Ovary (tissue), 7 donors: ENCODE measurements at regions not wholly inside any gene's neighbourhood (a gene's known extent, or its start where the extent isn't known, plus 50 kb on each side); places are given as distances from the start of the nearest gene placed in this dataset.

ENCODE experiments used
- DNase-seq, 5 donors: peaks; one replicate each; pipeline ENCODE4 v3.0.0-alpha.2; 2019 to 2020
- H3K27ac ChIP-seq, 2 donors: fragments of 200-600 bp; one replicate each; pipeline versions ENCODE4 v1.5.1 to v1.8.0; 2019 to 2022
- H3K27me3 ChIP-seq: fragments of 200-600 bp; one replicate; pipeline ENCODE4 v1.8.0; 2022
- H3K36me3 ChIP-seq: fragments of 200-600 bp; sonication (generic); one replicate; pipeline ENCODE4 v1.5.1; 2019
- H3K4me1 ChIP-seq: one replicate; pipeline ENCODE4 v1.8.1; 2013; ENCODE audit warnings: mild to moderate bottlenecking, moderate library complexity; ENCODE audit not compliant: insufficient read depth
- H3K4me3 ChIP-seq: fragments of 200-600 bp; sonication (generic); one replicate; pipeline ENCODE4 v1.5.1; 2017
- H3K9me3 ChIP-seq, 2 donors: fragments of 200-600 bp in 1 of 2; sonication (generic) in 1 of 2; one replicate each; pipeline versions ENCODE4 v1.5.1 to v1.8.1; 2013 to 2019; ENCODE audit warnings: mild to moderate bottlenecking in 1 of 2, moderate library complexity in 1 of 2
- EP300 ChIP-seq: sonication (generic); formaldehyde crosslinking; IDR thresholded peaks from one replicate; pipeline ENCODE4 v1.6.1; 2017; ENCODE audit warnings: antibody characterized with exemption
- POLR2A ChIP-seq: fragments of 450-650 bp; IDR thresholded peaks from one replicate; pipeline ENCODE4 v1.6.1; 2017; ENCODE audit warnings: antibody characterized with exemption, mild to moderate bottlenecking, moderate library complexity
- WGBS, 3 donors: extraction: QIAGEN DNeasy Blood & Tissue Kit in 1 of 3; methylation state at CpG; one replicate each; pipeline versions ENCODE4 v1.1.5 to v1.1.7; 2013 to 2017; 5-methylcytosine and 5-hydroxymethylcytosine counted together
- intact Hi-C, 4 donors: fragments of 100-400 bp; cut with DNase I; formaldehyde crosslinking; loops; one replicate each; pipeline versions ENCODE4 v1.11.0 to v1.15.1; 2022 to 2023
- TF ChIP-seq, protein P1 (sequence below), 3 donors: fragments of 450-650 bp in 2 of 3; fragments of 200-600 bp in 1 of 3; IDR thresholded peaks; one replicate each; pipeline versions ENCODE4 v1.5.1 to v1.8.0; 2016 to 2022; ENCODE audit warnings: antibody characterized with exemption in 3 of 3, mild to moderate bottlenecking in 1 of 3
- donor health status: DM: no; HTN: no; CAD: no; lungs with moderate emphysema.
- donor health status: DM: no; HTN: no; CAD: no.
- donor health status: Bipolar disorder and iron deficiency.
- donor health status: DM: no; HTN: no; CAD: no.
- donor health status: DM: yes; HTN: yes; CAD: no.

DNA sequence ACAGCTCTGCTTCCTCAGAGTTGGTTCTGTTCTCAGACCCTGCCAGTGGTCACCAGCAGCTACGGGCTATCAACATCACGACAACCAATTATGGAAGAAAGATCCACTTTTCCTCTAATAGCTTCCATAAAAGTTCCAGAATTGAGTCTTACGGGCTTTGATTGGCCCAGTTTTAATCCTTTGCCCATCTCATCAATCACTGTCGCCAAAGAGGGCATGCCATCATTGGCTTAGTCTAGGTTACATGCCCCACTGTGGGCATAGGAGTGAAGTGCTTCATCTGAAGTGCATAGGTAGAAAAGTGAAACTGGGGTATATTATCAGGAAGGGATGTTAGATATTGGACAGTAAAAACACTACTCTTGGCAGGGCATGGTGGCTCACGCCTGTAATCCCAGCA is 76.6 kb upstream of the DHX40 start:
- intact Hi-C loops: no loop called here
- Histone ChIP-seq H3K36me3 (no peaks in the 10 kb centered on the region), H3K9me3 (no peaks in the 10 kb centered on the region), H3K4me1 (no peaks in the 10 kb centered on the region), H3K27me3 (no peaks in the 10 kb centered on the region), H3K27ac (no peak overlapping the region), H3K4me3 (no peak overlapping the region)
- DNase-seq: no peak
- TF ChIP-seq EP300 (no peak), POLR2A (no peak)
- TF ChIP-seq, protein P1, sequence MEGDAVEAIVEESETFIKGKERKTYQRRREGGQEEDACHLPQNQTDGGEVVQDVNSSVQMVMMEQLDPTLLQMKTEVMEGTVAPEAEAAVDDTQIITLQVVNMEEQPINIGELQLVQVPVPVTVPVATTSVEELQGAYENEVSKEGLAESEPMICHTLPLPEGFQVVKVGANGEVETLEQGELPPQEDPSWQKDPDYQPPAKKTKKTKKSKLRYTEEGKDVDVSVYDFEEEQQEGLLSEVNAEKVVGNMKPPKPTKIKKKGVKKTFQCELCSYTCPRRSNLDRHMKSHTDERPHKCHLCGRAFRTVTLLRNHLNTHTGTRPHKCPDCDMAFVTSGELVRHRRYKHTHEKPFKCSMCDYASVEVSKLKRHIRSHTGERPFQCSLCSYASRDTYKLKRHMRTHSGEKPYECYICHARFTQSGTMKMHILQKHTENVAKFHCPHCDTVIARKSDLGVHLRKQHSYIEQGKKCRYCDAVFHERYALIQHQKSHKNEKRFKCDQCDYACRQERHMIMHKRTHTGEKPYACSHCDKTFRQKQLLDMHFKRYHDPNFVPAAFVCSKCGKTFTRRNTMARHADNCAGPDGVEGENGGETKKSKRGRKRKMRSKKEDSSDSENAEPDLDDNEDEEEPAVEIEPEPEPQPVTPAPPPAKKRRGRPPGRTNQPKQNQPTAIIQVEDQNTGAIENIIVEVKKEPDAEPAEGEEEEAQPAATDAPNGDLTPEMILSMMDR (IDR thresholded peaks at IDR 0.05): no peak
- 91 to 92% (median 91%) methylated on average over 5 of the region's 5 CpGs for WGBS, 3 donors

DNA sequence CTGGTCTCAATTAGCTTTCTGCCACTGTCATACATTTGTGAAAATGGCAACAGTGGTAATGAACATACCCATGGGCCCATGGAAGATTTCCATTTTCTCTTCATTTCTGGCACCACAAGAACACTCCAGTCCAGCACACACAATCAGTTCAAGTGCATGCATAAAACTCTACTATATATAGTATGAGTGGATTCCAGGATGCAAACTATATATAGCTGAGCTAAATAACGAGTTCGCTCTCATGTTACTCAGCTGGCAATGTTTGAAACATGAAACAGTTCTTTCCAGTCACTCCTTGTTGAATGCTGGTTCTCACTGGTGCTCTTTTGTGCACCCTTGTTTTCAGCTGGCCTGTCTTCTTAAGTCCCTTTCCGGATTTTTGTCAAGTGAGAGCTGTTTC is 75.2 kb upstream of the DHX40 start:
- H3K27ac ChIP-seq: no peak overlapping the region

DNA sequence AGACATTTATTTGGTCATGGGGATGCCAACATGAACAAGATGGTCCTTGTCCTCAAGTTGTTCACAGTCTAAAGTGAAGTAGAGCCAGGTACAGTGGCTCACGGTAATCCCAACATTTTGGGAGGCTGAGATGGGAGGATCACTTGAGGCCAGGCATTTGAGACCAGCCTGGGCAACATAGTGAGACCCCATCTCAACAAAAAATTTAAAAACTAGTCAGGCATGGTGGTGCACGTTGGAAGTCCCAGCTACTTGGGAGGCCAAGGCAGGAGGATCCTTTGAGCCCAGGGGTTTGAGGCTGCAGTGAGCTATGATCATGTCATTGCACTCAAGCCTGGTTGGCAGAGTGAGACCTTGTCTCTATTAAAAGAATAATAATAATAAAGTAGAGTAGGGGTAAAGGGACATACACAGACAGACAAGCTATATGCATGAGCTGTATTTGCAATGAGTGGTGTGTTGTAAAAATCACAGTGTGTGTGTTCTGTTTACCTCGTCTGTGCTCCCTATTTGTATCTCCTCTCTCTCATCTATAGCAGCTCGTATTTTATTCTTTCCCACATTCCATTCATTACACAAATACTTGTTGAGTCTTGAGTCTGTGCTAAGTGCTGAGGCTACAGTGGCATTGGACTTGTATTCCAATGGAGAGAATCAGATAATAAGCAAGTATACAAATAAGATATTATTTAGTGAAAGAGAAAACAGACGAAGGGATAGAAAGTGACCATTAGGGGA is 73.9 kb upstream of the DHX40 start:
- no peak overlapping the region for H3K27ac ChIP-seq
- intact Hi-C loops: no loop called here
- WGBS, 3 donors: 46 to 49% (median 48%) methylated on average over 5 of the region's 5 CpGs

More for the DNA sequence above, 75.2 kb upstream of the DHX40 start:
- H3K36me3 ChIP-seq: no peaks in the 10 kb centered on the region
- intact Hi-C loops: no loop called here
- TF ChIP-seq POLR2A (no peak), EP300 (no peak)
- TF ChIP-seq, protein P1 (IDR thresholded peaks at IDR 0.05): no peak
- no peaks in the 10 kb centered on the region for H3K27me3 ChIP-seq
- H3K4me3 ChIP-seq: no peak overlapping the region
- DNase-seq: no peak
- H3K4me1 ChIP-seq: no peaks in the 10 kb centered on the region
- WGBS, 3 donors: 56 to 70% (median 67%) methylated on average over 3 of the region's 3 CpGs
- no peaks in the 10 kb centered on the region for H3K9me3 ChIP-seq

DNA sequence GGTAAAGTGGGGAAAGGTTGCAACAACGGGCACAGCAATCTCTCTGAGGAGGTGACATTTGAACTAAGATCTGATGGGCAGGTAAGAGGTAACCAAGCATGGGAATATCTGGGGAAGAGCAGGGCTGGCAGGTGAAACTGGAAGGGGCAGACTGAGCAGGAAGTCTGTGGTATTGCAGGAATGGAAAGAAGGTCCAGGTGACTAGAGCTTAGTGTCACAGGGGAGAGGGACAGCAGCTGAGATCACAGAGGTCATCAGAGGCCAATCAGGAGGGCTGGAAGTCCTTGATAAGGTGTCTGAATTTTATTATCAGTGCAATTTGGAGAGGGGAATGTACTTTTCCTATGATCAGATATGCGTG is 73.3 kb upstream of the DHX40 start:
- Histone ChIP-seq H3K27me3 (no peaks in the 10 kb centered on the region), H3K4me1 (no peaks in the 10 kb centered on the region), H3K4me3 (no peak overlapping the region), H3K27ac (no peak overlapping the region), H3K36me3 (no peaks in the 10 kb centered on the region), H3K9me3 (no peaks in the 10 kb centered on the region)
- TF ChIP-seq POLR2A: no peak
- TF ChIP-seq, protein P1 (IDR thresholded peaks at IDR 0.05): no peak
- TF ChIP-seq EP300: no peak
- DNase-seq: no peak
- WGBS, 3 donors: 72 to 80% (median 75%) methylated on average over 2 of the region's 2 CpGs
- intact Hi-C loops: no loop called here

More for the DNA sequence above, 73.9 kb upstream of the DHX40 start:
- Histone ChIP-seq H3K27me3 (no peaks in the 10 kb centered on the region), H3K4me3 (no peak overlapping the region), H3K9me3 (no peaks in the 10 kb centered on the region), H3K36me3 (no peaks in the 10 kb centered on the region), H3K4me1 (no peaks in the 10 kb centered on the region)
- TF ChIP-seq POLR2A: no peak
- TF ChIP-seq EP300: no peak
- TF ChIP-seq, protein P1 (IDR thresholded peaks at IDR 0.05): no peak
- no peak for DNase-seq
